G401 (cell line): ENCODE measurements at regions not wholly inside any gene's neighbourhood (a gene's known extent, or its start where the extent isn't known, plus 50 kb on each side); places are given as distances from the start of the nearest gene placed in this dataset.
"Not testable (repeated sequence)": the region's sequence is repeated elsewhere in the genome, so short reads cannot be mapped to it uniquely, and the experiment has no call there.

Experiments used
- DNase-seq: peaks from one replicate; pipeline ENCODE4 v3.0.0-alpha.2; 2015; ENCODE audit warnings: low spot score
- in situ Hi-C: cut with HindIII; loops from 2 replicates; pipeline ENCODE4 v1.10.0; 2016; ENCODE audit warnings: low sequenced_read_pairs, mixed read lengths

DNA sequence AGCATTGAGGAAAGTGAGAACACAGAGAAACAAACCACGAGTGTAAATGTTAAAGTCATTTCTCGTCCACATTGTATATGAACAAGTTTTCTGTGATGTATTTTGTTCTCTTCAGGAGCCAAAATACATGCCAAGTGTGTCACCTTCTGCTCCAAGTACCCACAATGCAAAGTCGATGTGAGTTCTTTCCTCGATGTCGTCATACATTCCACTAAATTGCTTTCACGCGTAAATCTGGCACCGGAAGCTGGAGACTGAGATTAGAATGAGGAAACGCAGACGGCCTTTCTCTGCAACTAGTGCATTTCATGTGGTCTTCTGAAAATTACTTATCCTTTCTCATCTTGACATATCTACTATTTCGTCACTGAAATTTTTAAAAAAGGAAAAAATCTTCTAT, 118.5 kb upstream of the SALL3 start:
- no peak for DNase-seq
- in situ Hi-C loops, result no loop called here

DNA sequence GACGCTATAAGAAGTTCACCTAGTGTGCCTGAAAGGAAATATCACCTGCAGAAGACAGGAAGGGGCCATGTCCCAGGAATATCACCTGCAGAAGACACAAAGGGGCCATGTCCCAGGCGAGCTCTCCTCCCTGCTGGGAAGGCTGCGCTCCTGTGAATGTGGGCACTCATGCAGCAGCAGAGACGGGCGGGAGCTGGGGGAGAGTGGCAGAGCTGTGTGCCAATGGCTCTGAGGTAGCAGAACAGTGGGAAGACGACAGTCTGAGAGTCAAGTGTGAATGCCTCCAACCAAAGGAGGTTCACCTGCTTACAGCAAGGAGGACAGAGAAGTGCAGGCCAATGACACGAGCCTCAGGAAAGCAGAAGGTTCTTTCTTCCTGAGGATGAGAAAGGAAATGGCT, 117.9 kb upstream of the SALL3 start:
- no peak for DNase-seq
- in situ Hi-C loops, result no loop called here

- in situ Hi-C loops, result no loop called here
Observed at GRCh38 chr18:78862395-78862794, 117.2 kb upstream of the SALL3 start.

DNA sequence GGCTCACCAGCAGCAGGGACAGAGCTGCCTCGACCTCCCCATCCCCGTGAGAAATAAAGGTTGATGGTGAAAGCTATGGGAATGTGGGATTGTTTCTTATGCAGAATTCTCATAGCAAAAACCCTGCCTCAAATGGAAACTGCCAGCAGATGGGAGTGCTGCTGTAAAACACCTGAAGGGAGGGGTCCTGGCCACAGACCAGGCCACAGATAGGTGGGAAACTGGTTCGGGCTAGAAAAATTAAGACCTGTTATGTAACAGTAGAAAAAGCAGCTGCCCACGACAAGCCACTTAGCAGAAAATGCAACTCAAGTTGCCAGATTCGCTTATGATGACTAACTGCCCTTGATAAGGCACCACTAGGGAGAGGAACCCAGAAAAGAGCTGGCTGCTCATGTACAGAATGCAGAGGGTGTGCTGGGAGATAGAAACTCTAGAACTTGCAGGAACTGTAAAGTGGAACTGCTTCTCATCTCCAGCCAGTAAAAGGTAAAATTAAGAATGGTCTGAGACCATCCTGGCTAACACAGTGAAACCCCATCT, 114.5 kb upstream of the SALL3 start:
- in situ Hi-C loops, result no loop called here
- no peak for DNase-seq

More at GRCh38 chr18:78862395-78862794, 117.2 kb upstream of the SALL3 start:
- no peak for DNase-seq

- DNase-seq, result no peak
- in situ Hi-C loops, result no loop called here
Observed at GRCh38 chr18:78865771-78866310, 113.8 kb upstream of the SALL3 start.

- DNase-seq, result no peak
- in situ Hi-C loops, result no loop called here
Observed at GRCh38 chr18:78867131-78867530, 112.5 kb upstream of the SALL3 start.

GRCh38 chr18:78868330-78869316, 111.0 kb upstream of the SALL3 start:
- DNase-seq, result no peak

GRCh38 chr18:78871618-78872017, 108.0 kb upstream of the SALL3 start:
- in situ Hi-C loops, result no loop called here
- no peak for DNase-seq

More at GRCh38 chr18:78868330-78869316, 111.0 kb upstream of the SALL3 start:
- in situ Hi-C loops, result no loop called here

- in situ Hi-C loops, result no loop called here
Observed at GRCh38 chr18:78873926-78874500, 105.6 kb upstream of the SALL3 start.

DNA sequence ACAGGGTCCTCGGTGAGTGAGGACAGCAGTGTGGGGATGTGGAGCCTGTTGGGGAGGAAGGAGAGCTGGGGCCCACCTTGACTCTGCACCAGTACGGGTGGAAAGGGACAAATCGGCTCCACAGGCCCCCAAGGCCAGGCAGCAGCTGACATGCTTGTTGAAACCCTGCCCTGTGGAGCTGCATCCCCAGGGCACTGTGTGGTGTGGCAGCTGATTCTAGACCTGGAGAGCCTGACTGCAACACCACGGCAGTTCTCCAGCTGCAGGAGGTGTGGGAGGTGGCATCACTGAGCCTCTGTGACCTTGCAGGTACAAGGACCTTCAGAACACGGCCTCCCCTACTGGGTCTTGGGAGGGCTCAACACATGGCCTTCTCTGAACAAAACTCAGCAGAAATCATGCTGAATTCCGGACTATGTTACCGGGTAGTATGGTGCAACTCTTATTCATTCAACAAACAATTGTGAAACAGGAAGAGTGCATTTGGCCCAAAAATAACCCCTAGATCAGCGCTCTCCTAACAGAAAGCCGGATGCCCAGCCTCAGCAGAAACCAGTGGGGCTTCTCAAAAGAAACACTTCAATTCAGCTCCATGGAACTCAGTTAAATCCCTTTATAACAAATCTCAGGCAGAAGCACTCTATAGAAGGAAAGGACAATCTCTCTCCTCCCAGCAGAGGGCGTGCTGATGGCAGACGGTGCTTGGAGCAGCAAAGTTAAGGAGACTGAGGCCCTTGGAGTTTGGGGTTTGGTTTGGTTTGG, 104.4 kb upstream of the SALL3 start:
- peak; percentile 16 for DNase-seq

More at GRCh38 chr18:78873926-78874500, 105.6 kb upstream of the SALL3 start:
- DNase-seq, result no peak

GRCh38 chr18:78875778-78876650, 103.6 kb upstream of the SALL3 start:
- in situ Hi-C loops, result no loop called here
- no peak for DNase-seq

More for the DNA sequence above, 104.4 kb upstream of the SALL3 start:
- in situ Hi-C loops, result no loop called here

DNA sequence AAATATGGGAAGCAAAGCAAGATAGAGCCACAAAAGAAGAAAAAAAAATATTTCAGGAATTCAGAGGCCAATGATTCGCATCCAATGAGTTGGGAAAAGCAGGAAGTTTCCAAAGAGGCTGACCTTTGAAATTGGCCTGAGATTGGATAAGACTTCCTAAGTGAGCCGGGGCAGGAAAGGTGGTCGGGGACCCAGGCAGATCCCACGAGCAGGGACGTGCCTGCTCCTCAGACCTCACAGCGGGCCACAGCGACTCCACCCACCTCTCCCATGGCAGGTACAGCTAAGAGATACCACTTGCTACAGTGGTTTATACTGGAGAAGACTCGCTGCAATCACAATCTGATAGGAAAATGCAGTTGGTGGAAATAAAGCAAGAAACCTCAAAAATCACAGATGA, 102.8 kb upstream of the SALL3 start:
- in situ Hi-C loops, result no loop called here
- no peak for DNase-seq

DNA sequence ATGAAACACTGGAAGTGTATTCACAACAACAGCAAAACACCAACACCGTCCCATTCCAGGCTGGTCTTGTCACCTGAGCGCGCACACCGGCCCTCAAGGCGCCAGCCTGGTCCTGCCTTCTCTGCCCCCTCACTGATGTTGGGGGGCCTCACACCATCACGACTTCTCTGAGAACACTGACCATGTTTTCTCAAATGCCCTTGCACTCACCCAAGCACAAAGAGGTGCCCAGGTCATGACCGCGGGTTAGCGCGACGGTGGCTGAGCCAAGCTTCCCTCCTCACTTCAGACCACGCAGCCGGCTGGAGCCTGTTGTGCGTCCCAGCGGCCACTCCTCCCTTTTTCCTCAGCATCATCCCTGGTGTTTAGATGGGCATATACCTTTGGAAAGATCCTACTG, 101.3 kb upstream of the SALL3 start:
- no peak for DNase-seq
- in situ Hi-C loops, result no loop called here

DNA sequence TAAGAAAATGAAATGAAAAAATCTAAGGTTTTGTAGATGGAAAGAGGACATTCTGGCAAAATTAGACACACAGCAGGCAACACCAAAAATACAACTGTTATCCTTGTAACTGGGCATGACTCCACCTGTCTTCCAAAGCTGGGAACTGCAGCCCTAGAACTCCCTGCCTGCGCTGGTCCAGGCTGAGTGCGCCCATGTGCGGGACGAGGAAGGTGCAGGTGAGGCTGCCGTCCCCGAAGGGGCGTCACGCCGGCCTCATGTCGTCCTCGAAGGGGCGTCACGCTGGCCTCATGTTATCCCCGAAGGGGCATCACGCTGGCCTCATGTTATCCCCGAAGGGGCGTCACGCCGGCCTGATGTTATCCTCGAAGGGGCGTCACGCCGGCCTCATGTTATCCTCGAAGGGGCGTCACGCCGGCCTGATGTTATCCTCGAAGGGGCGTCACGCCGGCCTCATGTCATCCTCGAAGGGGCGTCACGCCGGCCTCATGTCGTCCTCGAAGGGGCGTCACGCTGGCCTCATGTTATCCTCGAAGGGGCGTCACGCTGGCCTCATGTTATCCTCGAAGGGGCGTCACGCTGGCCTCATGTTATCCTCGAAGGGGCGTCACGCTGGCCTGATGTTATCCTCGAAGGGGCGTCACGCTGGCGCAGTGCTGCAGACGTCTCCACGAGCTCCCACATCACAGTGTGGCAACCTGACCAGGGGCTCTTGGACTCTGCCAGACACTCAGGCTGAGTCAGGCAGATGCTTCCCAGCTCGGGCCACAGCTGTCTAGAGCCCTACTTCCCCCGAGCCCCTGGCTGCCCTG, 100.3 kb upstream of the SALL3 start:
- in situ Hi-C loops, result not testable (repeated sequence)

DNA sequence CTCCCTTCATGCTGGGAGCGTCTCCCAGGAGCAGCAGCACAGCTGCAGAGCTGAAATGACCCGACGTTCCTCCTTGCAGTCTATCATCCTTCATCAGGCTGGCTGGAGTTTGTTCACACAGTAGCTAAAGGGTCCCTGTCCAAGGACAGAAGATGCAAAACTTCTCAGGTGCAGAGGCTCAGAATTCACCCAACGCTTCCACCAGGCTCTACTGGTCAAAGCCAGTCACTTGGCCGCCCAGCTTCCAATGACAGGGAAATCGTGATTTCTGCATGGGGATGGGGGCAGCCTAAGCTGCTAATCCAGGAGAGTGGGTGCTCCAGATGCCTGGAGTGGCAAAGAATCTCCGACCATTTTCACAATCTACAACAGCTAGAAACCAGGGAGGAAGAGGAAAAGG, 97.0 kb upstream of the SALL3 start:
- in situ Hi-C loops, result no loop called here
- no peak for DNase-seq

More for the DNA sequence above, 100.3 kb upstream of the SALL3 start:
- not testable (repeated sequence) for DNase-seq

- in situ Hi-C loops, result no loop called here
- DNase-seq, result no peak
Observed at GRCh38 chr18:78883501-78883900, 96.1 kb upstream of the SALL3 start.

DNA sequence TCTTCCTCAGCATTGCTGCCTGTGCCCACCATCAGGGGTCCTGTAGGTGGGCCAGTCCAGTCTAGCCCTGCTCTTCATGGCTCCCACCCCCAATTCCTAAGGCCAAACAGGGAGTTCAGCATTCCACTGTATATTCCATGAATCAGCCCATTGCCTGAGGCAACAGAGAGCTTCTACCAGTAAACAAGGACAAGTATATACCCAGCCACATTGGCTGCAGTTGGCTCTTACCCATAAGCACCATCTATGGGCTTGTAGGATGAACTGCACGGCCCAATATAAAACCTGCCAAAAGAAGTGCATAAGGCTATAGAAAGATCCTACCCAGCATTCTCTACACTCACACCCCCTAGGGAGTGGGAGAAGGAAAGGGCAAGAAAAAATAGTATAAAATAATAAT, 95.1 kb upstream of the SALL3 start:
- in situ Hi-C loops, result no loop called here
- DNase-seq, result no peak

DNA sequence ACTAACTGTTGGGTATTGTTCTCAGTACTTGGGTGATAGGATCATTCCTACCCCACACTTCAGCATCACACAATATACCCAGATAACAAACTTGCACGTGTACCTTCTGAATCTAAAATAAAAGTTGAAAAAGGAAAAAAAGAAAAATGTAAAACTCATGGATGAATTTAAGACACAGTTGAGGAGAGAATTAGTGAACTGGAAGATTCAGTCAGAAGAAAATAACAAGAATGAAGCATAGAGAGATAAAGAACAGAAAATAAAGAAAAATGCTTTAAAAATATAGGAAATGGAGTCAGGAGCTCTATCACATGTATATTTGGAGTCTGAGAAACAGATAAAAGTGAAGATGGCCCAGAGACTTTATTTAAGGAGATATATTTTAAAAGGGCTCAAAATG, 90.4 kb upstream of the SALL3 start:
- in situ Hi-C loops, result no loop called here
- no peak for DNase-seq
